Neural progenitor cell (in vitro differentiated cells): ENCODE measurements at regions not wholly inside any gene's neighbourhood (a gene's known extent, or its start where the extent isn't known, plus 50 kb on each side); places are given as distances from the start of the nearest gene placed in this dataset.

Experiments
- CTCF ChIP-seq: fragments of 200-600 bp; sonication (generic); IDR thresholded peaks from 2 replicates; pipeline ENCODE4 v1.5.1; 2017; ENCODE audit warnings: antibody characterized with exemption, mild to moderate bottlenecking
- EZH2 ChIP-seq: fragments of 200-600 bp; sonication (generic); IDR thresholded peaks from 2 replicates; pipeline ENCODE4 v1.6.1; 2017; ENCODE audit warnings: antibody characterized with exemption, mild to moderate bottlenecking, moderate library complexity
- EZH2phosphoT487 ChIP-seq: fragments of 200-600 bp; sonication (generic); IDR thresholded peaks from 2 replicates; pipeline ENCODE4 v1.6.1; 2017; ENCODE audit warnings: antibody characterized with exemption

- no peak for TF ChIP-seq CTCF
- no peak for TF ChIP-seq EZH2phosphoT487
- no peak for TF ChIP-seq EZH2
Observed at GRCh38 chr16:49055291-49055690, 226.3 kb downstream of the CBLN1 start.
